IPS-NIHi7 (cell line): ENCODE measurements at regions not wholly inside any gene's neighbourhood (a gene's known extent, or its start where the extent isn't known, plus 50 kb on each side); places are given as distances from the start of the nearest gene placed in this dataset.
"Not testable (repeated sequence)": the region's sequence is repeated elsewhere in the genome, so short reads cannot be mapped to it uniquely, and the experiment has no call there.

Experiments
- DNase-seq: peaks from one replicate; pipeline ENCODE4 v3.0.0; 2012; ENCODE audit warnings: mixed read lengths; ENCODE audit errors: extremely low spot score

GRCh38 chr12:47488888-47489287 lies 216.9 kb downstream of the RPAP3 start:
- no peak for DNase-seq

GRCh38 chr12:47481041-47481440 lies 224.8 kb downstream of the RPAP3 start:
- no peak for DNase-seq

GRCh38 chr12:47478426-47478825 lies 227.4 kb downstream of the RPAP3 start:
- no peak for DNase-seq

GRCh38 chr12:47473091-47473490 lies 232.7 kb downstream of the RPAP3 start:
- DNase-seq = no peak

- not testable (repeated sequence) for DNase-seq
These were observed 235.5 kb downstream of the RPAP3 start for GRCh38 chr12:47470349-47470748.

GRCh38 chr12:47463918-47464317 lies 241.9 kb downstream of the RPAP3 start:
- not testable (repeated sequence) for DNase-seq

GRCh38 chr12:47458279-47458678 lies 247.6 kb downstream of the RPAP3 start:
- no peak for DNase-seq

GRCh38 chr12:47449797-47450196 lies 256.0 kb downstream of the RPAP3 start:
- DNase-seq = no peak

- no peak for DNase-seq
These were observed 263.5 kb downstream of the RPAP3 start for GRCh38 chr12:47442310-47442709.

GRCh38 chr12:47441490-47441889 lies 264.3 kb downstream of the RPAP3 start:
- no peak for DNase-seq

- DNase-seq = no peak
These were observed 267.7 kb downstream of the RPAP3 start for GRCh38 chr12:47438175-47438574.

GRCh38 chr12:47437570-47437969 lies 268.3 kb downstream of the RPAP3 start:
- no peak for DNase-seq

- no peak for DNase-seq
These were observed 272.0 kb downstream of the RPAP3 start for GRCh38 chr12:47433876-47434275.

GRCh38 chr12:47426678-47427309 lies 279.0 kb downstream of the RPAP3 start:
- DNase-seq = not testable (repeated sequence)

GRCh38 chr12:47422611-47423010 lies 283.2 kb downstream of the RPAP3 start:
- no peak for DNase-seq

- DNase-seq = no peak
These were observed 286.3 kb downstream of the RPAP3 start for GRCh38 chr12:47419497-47419896.

- DNase-seq = no peak
These were observed 287.9 kb downstream of the RPAP3 start for GRCh38 chr12:47417955-47418354.

- DNase-seq = no peak
These were observed 288.7 kb downstream of the RPAP3 start for GRCh38 chr12:47417121-47417520.

- DNase-seq = no peak
These were observed 290.8 kb downstream of the RPAP3 start for GRCh38 chr12:47415054-47415453.

- DNase-seq = no peak
These were observed 291.3 kb downstream of the RPAP3 start for GRCh38 chr12:47414511-47414910.

GRCh38 chr12:47413806-47414205 lies 292.0 kb downstream of the RPAP3 start:
- DNase-seq = no peak

- no peak for DNase-seq
These were observed 293.1 kb downstream of the RPAP3 start for GRCh38 chr12:47412601-47413236.

GRCh38 chr12:47411966-47412365 lies 293.9 kb downstream of the RPAP3 start:
- no peak for DNase-seq

GRCh38 chr12:47410862-47411261 lies 295.0 kb downstream of the RPAP3 start:
- DNase-seq = no peak
